ENCODE measurements at regions not wholly inside any gene's neighbourhood (a gene's known extent, or its start where the extent isn't known, plus 50 kb on each side); places are given as distances from the start of the nearest gene placed in this dataset.

GRCh38 chr13:78022164-78022877, 103.7 kb upstream of the EDNRB start:
- H3K36me3 ChIP-seq (ENCODE audit: insufficient read depth, low read length), result no peaks in the 10 kb centered on the region
- H3K9me3 ChIP-seq (ENCODE audit: control insufficient read depth, insufficient read depth, low read length), result 0 out of 2 replicates have a peak, but pooled peaks cover 4% of the 10 kb centered on the region
- H3K9ac ChIP-seq (ENCODE audit: low read depth, low read length), result no peak overlapping the region
- H3K4me1 ChIP-seq (ENCODE audit: insufficient read depth, low read length), result peaks cover 4% of the 10 kb centered on the region; the same call in 1 of the 2 replicates

- no peak overlapping the region for H3K9ac ChIP-seq (ENCODE audit: low read depth, low read length)
- H3K36me3 ChIP-seq (ENCODE audit: insufficient read depth, low read length), result no peaks in the 10 kb centered on the region
- 0 out of 2 replicates have a peak, but pooled peaks cover 4% of the 10 kb centered on the region for H3K9me3 ChIP-seq (ENCODE audit: control insufficient read depth, insufficient read depth, low read length)
- H3K4me1 ChIP-seq (ENCODE audit: insufficient read depth, low read length), result peaks cover 4% of the 10 kb centered on the region; the same call in 1 of the 2 replicates
These were observed 102.2 kb upstream of the EDNRB start for GRCh38 chr13:78020861-78021260.

- Histone ChIP-seq H3K4me1 (ENCODE audit: insufficient read depth, low read length) (no peaks in the 10 kb centered on the region), H3K9me3 (ENCODE audit: control insufficient read depth, insufficient read depth, low read length) (no peaks in the 10 kb centered on the region), H3K9ac (ENCODE audit: low read depth, low read length) (no peak overlapping the region), H3K36me3 (ENCODE audit: insufficient read depth, low read length) (no peaks in the 10 kb centered on the region)
These were observed 97.2 kb upstream of the EDNRB start for GRCh38 chr13:78015782-78016181.

GRCh38 chr13:78012046-78012445, 93.4 kb upstream of the EDNRB start:
- peaks cover 4% of the 10 kb centered on the region; the same call in 1 of the 2 replicates for H3K9me3 ChIP-seq (ENCODE audit: control insufficient read depth, insufficient read depth, low read length)
- no peaks in the 10 kb centered on the region for H3K36me3 ChIP-seq (ENCODE audit: insufficient read depth, low read length)
- no peaks in the 10 kb centered on the region for H3K4me1 ChIP-seq (ENCODE audit: insufficient read depth, low read length)
- H3K9ac ChIP-seq (ENCODE audit: low read depth, low read length), result no peak overlapping the region

GRCh38 chr13:78004821-78005220, 86.2 kb upstream of the EDNRB start:
- Histone ChIP-seq H3K36me3 (ENCODE audit: insufficient read depth, low read length) (no peaks in the 10 kb centered on the region), H3K9ac (ENCODE audit: low read depth, low read length) (no peak overlapping the region), H3K4me1 (ENCODE audit: insufficient read depth, low read length) (no peaks in the 10 kb centered on the region), H3K9me3 (ENCODE audit: control insufficient read depth, insufficient read depth, low read length) (peaks cover 6% of the 10 kb centered on the region; the same call in 1 of the 2 replicates)

GRCh38 chr13:77999746-78000145, 81.1 kb upstream of the EDNRB start:
- H3K36me3 ChIP-seq (ENCODE audit: insufficient read depth, low read length), result no peaks in the 10 kb centered on the region
- no peak overlapping the region for H3K9ac ChIP-seq (ENCODE audit: low read depth, low read length)
- H3K4me1 ChIP-seq (ENCODE audit: insufficient read depth, low read length), result no peaks in the 10 kb centered on the region

GRCh38 chr13:77994166-77994565, 75.5 kb upstream of the EDNRB start:
- Histone ChIP-seq H3K9ac (ENCODE audit: low read depth, low read length) (no peak overlapping the region), H3K9me3 (ENCODE audit: control insufficient read depth, insufficient read depth, low read length) (peaks cover 5% of the 10 kb centered on the region; the same call in 1 of the 2 replicates), H3K36me3 (ENCODE audit: insufficient read depth, low read length) (no peaks in the 10 kb centered on the region), H3K4me1 (ENCODE audit: insufficient read depth, low read length) (no peaks in the 10 kb centered on the region)

More at GRCh38 chr13:77999746-78000145, 81.1 kb upstream of the EDNRB start:
- H3K9me3 ChIP-seq (ENCODE audit: control insufficient read depth, insufficient read depth, low read length), result peaks cover 8% of the 10 kb centered on the region; the same call in 1 of the 2 replicates

- no peak overlapping the region for H3K9ac ChIP-seq (ENCODE audit: low read depth, low read length)
- H3K36me3 ChIP-seq (ENCODE audit: insufficient read depth, low read length), result no peaks in the 10 kb centered on the region
- H3K4me1 ChIP-seq (ENCODE audit: insufficient read depth, low read length), result 0 out of 2 replicates have a peak, but pooled peaks cover 5% of the 10 kb centered on the region
- H3K9me3 ChIP-seq (ENCODE audit: control insufficient read depth, insufficient read depth, low read length), result no peaks in the 10 kb centered on the region
These were observed 72.4 kb upstream of the EDNRB start for GRCh38 chr13:77991003-77991402.

GRCh38 chr13:77989281-77989680, 70.7 kb upstream of the EDNRB start:
- Histone ChIP-seq H3K9ac (ENCODE audit: low read depth, low read length) (no peak overlapping the region), H3K4me1 (ENCODE audit: insufficient read depth, low read length) (0 out of 2 replicates have a peak, but pooled peaks cover 5% of the 10 kb centered on the region), H3K9me3 (ENCODE audit: control insufficient read depth, insufficient read depth, low read length) (no peaks in the 10 kb centered on the region)

GRCh38 chr13:77988355-77988754, 69.7 kb upstream of the EDNRB start:
- no peaks in the 10 kb centered on the region for H3K36me3 ChIP-seq (ENCODE audit: insufficient read depth, low read length)
- no peak overlapping the region for H3K9ac ChIP-seq (ENCODE audit: low read depth, low read length)
- H3K9me3 ChIP-seq (ENCODE audit: control insufficient read depth, insufficient read depth, low read length), result no peaks in the 10 kb centered on the region
- H3K4me1 ChIP-seq (ENCODE audit: insufficient read depth, low read length), result 0 out of 2 replicates have a peak, but pooled peaks cover 5% of the 10 kb centered on the region

More at GRCh38 chr13:77989281-77989680, 70.7 kb upstream of the EDNRB start:
- no peaks in the 10 kb centered on the region for H3K36me3 ChIP-seq (ENCODE audit: insufficient read depth, low read length)

- Histone ChIP-seq H3K4me1 (ENCODE audit: insufficient read depth, low read length) (0 out of 2 replicates have a peak, but pooled peaks cover 5% of the 10 kb centered on the region), H3K36me3 (ENCODE audit: insufficient read depth, low read length) (no peaks in the 10 kb centered on the region)
These were observed 68.1 kb upstream of the EDNRB start for GRCh38 chr13:77986713-77987112.

GRCh38 chr13:77985866-77986636, 67.4 kb upstream of the EDNRB start:
- H3K9ac ChIP-seq (ENCODE audit: low read depth, low read length), result no peak overlapping the region
- no peaks in the 10 kb centered on the region for H3K36me3 ChIP-seq (ENCODE audit: insufficient read depth, low read length)
- H3K9me3 ChIP-seq (ENCODE audit: control insufficient read depth, insufficient read depth, low read length), result no peaks in the 10 kb centered on the region

More at GRCh38 chr13:77986713-77987112, 68.1 kb upstream of the EDNRB start:
- H3K9ac ChIP-seq (ENCODE audit: low read depth, low read length), result no peak overlapping the region
- no peaks in the 10 kb centered on the region for H3K9me3 ChIP-seq (ENCODE audit: control insufficient read depth, insufficient read depth, low read length)

GRCh38 chr13:77981281-77981881, 62.8 kb upstream of the EDNRB start:
- Histone ChIP-seq H3K36me3 (ENCODE audit: insufficient read depth, low read length) (no peaks in the 10 kb centered on the region), H3K9ac (ENCODE audit: low read depth, low read length) (no peak overlapping the region), H3K4me1 (ENCODE audit: insufficient read depth, low read length) (peaks cover 6% of the 10 kb centered on the region; the same call in 1 of the 2 replicates), H3K9me3 (ENCODE audit: control insufficient read depth, insufficient read depth, low read length) (0 out of 2 replicates have a peak, but pooled peaks cover under 1% of the 10 kb centered on the region)

More at GRCh38 chr13:77985866-77986636, 67.4 kb upstream of the EDNRB start:
- H3K4me1 ChIP-seq (ENCODE audit: insufficient read depth, low read length), result 0 out of 2 replicates have a peak, but pooled peaks cover 8% of the 10 kb centered on the region

GRCh38 chr13:77980592-77980991, 62.0 kb upstream of the EDNRB start:
- Histone ChIP-seq H3K9me3 (ENCODE audit: control insufficient read depth, insufficient read depth, low read length) (0 out of 2 replicates have a peak, but pooled peaks cover 3% of the 10 kb centered on the region), H3K4me1 (ENCODE audit: insufficient read depth, low read length) (peaks cover 6% of the 10 kb centered on the region; the same call in 1 of the 2 replicates), H3K36me3 (ENCODE audit: insufficient read depth, low read length) (no peaks in the 10 kb centered on the region), H3K9ac (ENCODE audit: low read depth, low read length) (no peak overlapping the region)
